Ascending aorta (tissue), 2 donors: ENCODE measurements at regions not wholly inside any gene's neighbourhood (a gene's known extent, or its start where the extent isn't known, plus 50 kb on each side); places are given as distances from the start of the nearest gene placed in this dataset.

ENCODE experiments used
- DNase-seq, 2 donors: peaks; one replicate each; pipeline ENCODE4 v3.0.0-alpha.2; 2019; ENCODE audit warnings: low spot score in 2 of 2
- H3K27ac ChIP-seq, 2 donors: fragments of 200-600 bp; sonication (generic); one replicate each; pipeline ENCODE4 v1.5.1; 2016 to 2017; ENCODE audit warnings: mild to moderate bottlenecking in 1 of 2
- H3K27me3 ChIP-seq: fragments of 200-600 bp; sonication (generic); one replicate; pipeline ENCODE4 v1.5.1; 2017
- H3K36me3 ChIP-seq, 2 donors: fragments of 200-600 bp; sonication (generic); one replicate each; pipeline ENCODE4 v1.5.1; 2016
- H3K4me1 ChIP-seq, 2 donors: fragments of 200-600 bp; sonication (generic); one replicate each; pipeline ENCODE4 v1.5.1; 2016 to 2017; ENCODE audit warnings: mild to moderate bottlenecking in 1 of 2
- H3K4me3 ChIP-seq, 2 donors: fragments of 200-600 bp; sonication (generic); one replicate each; pipeline ENCODE4 v1.5.1; 2016 to 2017; ENCODE audit warnings: mild to moderate bottlenecking in 1 of 2
- H3K9me3 ChIP-seq, 2 donors: fragments of 200-600 bp; sonication (generic); one replicate each; pipeline ENCODE4 v1.5.1; 2016
- CTCF ChIP-seq, 3 experiments: fragments of 200-600 bp in 2 of 3; fragments of 450-650 bp in 1 of 3; sonication (generic) in 2 of 3; IDR thresholded peaks; one replicate each; pipeline ENCODE4 v1.5.1; 2016 to 2019; ENCODE audit warnings: antibody characterized with exemption in 3 of 3, mild to moderate bottlenecking in 1 of 3, moderate library complexity in 1 of 3
- intact Hi-C: fragments of 100-400 bp; cut with DNase I; formaldehyde crosslinking; loops from one replicate; pipeline ENCODE4 v1.15.1; 2023

- Histone ChIP-seq H3K9me3 (no peaks in the 10 kb centered on the region), H3K36me3 (no peaks in the 10 kb centered on the region), H3K27me3 (no peaks in the 10 kb centered on the region), H3K27ac (no peak overlapping the region), H3K4me3 (no peak overlapping the region), H3K4me1 (no peaks in the 10 kb centered on the region)
- TF ChIP-seq CTCF (IDR thresholded peaks at IDR 0.05): no peak
- intact Hi-C loops: no loop called here
- DNase-seq: no peak
These were observed 1028.7 kb downstream of the XPNPEP1 start for GRCh38 chr10:108894402-108895301.

- no peak for TF ChIP-seq CTCF (IDR thresholded peaks at IDR 0.05)
- intact Hi-C loops: no loop called here
- Histone ChIP-seq H3K27ac (no peak overlapping the region), H3K4me1 (no peaks in the 10 kb centered on the region), H3K4me3 (no peak overlapping the region), H3K36me3 (no peaks in the 10 kb centered on the region), H3K9me3 (no peaks in the 10 kb centered on the region), H3K27me3 (no peaks in the 10 kb centered on the region)
- DNase-seq: no peak
These were observed 1046.2 kb downstream of the XPNPEP1 start for GRCh38 chr10:108877095-108877561.

- Histone ChIP-seq H3K4me1 (no peaks in the 10 kb centered on the region), H3K9me3 (no peaks in the 10 kb centered on the region), H3K27me3 (no peaks in the 10 kb centered on the region), H3K36me3 (no peaks in the 10 kb centered on the region), H3K4me3 (no peak overlapping the region), H3K27ac (no peak overlapping the region)
- no peak for TF ChIP-seq CTCF (IDR thresholded peaks at IDR 0.05)
- DNase-seq: no peak
- intact Hi-C loops: no loop called here
These were observed 1050.5 kb downstream of the XPNPEP1 start for GRCh38 chr10:108872854-108873253.

GRCh38 chr10:108868881-108869280, 1054.4 kb downstream of the XPNPEP1 start:
- Histone ChIP-seq H3K4me1 (no peaks in the 10 kb centered on the region), H3K4me3 (no peak overlapping the region), H3K27me3 (no peaks in the 10 kb centered on the region), H3K36me3 (no peaks in the 10 kb centered on the region), H3K27ac (no peak overlapping the region), H3K9me3 (no peaks in the 10 kb centered on the region)
- TF ChIP-seq CTCF (IDR thresholded peaks at IDR 0.05): no peak
- DNase-seq: no peak
- intact Hi-C loops: no loop called here

- DNase-seq: no peak
- TF ChIP-seq CTCF (IDR thresholded peaks at IDR 0.05): no peak
- H3K4me1 ChIP-seq: no peaks in the 10 kb centered on the region
- H3K36me3 ChIP-seq: no peaks in the 10 kb centered on the region
- no peaks in the 10 kb centered on the region for H3K27me3 ChIP-seq
- H3K9me3 ChIP-seq: no peaks in the 10 kb centered on the region
- intact Hi-C loops: no loop called here
- H3K4me3 ChIP-seq: no peak overlapping the region
- no peak overlapping the region for H3K27ac ChIP-seq
These were observed 1060.5 kb downstream of the XPNPEP1 start for GRCh38 chr10:108862676-108863350.
